ENCODE measurements at regions not wholly inside any gene's neighbourhood (a gene's known extent, or its start where the extent isn't known, plus 50 kb on each side); places are given as distances from the start of the nearest gene placed in this dataset.

GRCh38 chr6:120198033-120198432, 848.5 kb upstream of the MAN1A1 start:
- no peaks in the 10 kb centered on the region for H3K9me3 ChIP-seq (ENCODE audit: control insufficient read depth, low read length)
- H3K27me3 ChIP-seq (ENCODE audit: control insufficient read depth, insufficient read depth, low read length, poor library complexity, severe bottlenecking), result no peaks in the 10 kb centered on the region
- peak; percentile 59 for DNase-seq
- Mint-ChIP-seq H3K27ac (peak overlapping the region; percentile 70), H3K4me1 (peaks cover 23% of the 10 kb centered on the region), H3K4me3 (no peak overlapping the region), H3K9me3 (no peaks in the 10 kb centered on the region), H3K27me3 (ENCODE audit: insufficient read depth) (no peaks in the 10 kb centered on the region), H3K36me3 (ENCODE audit: low read depth) (no peaks in the 10 kb centered on the region)
- no peak for TF ChIP-seq CTCF (conservative IDR thresholded peaks at IDR 0.05)
- no peak overlapping the region for H3K4me3 ChIP-seq (ENCODE audit: low read length)
- no peak overlapping the region for H3K9ac ChIP-seq (ENCODE audit: extremely low read depth, low read length, poor library complexity, severe bottlenecking)
- no peaks in the 10 kb centered on the region for H3K36me3 ChIP-seq (ENCODE audit: control insufficient read depth, insufficient read depth, low read length)
- H3K4me1 ChIP-seq (ENCODE audit: control insufficient read depth, insufficient read depth, low read length), result no peaks in the 10 kb centered on the region
- H3K27ac ChIP-seq (ENCODE audit: low read depth, low read length), result no peak overlapping the region

- Mint-ChIP-seq H3K27me3 (ENCODE audit: insufficient read depth) (no peaks in the 10 kb centered on the region), H3K4me3 (no peak overlapping the region), H3K9me3 (no peaks in the 10 kb centered on the region), H3K36me3 (ENCODE audit: low read depth) (no peaks in the 10 kb centered on the region), H3K27ac (no peak overlapping the region), H3K4me1 (no peaks in the 10 kb centered on the region)
- Histone ChIP-seq H3K27ac (ENCODE audit: low read depth, low read length) (no peak overlapping the region), H3K9ac (ENCODE audit: extremely low read depth, low read length, poor library complexity, severe bottlenecking) (no peak overlapping the region), H3K4me1 (ENCODE audit: control insufficient read depth, insufficient read depth, low read length) (no peaks in the 10 kb centered on the region), H3K4me3 (ENCODE audit: low read length) (no peak overlapping the region), H3K9me3 (ENCODE audit: control insufficient read depth, low read length) (no peaks in the 10 kb centered on the region), H3K27me3 (ENCODE audit: control insufficient read depth, insufficient read depth, low read length, poor library complexity, severe bottlenecking) (no peaks in the 10 kb centered on the region), H3K36me3 (ENCODE audit: control insufficient read depth, insufficient read depth, low read length) (no peaks in the 10 kb centered on the region)
- TF ChIP-seq CTCF (conservative IDR thresholded peaks at IDR 0.05), result no peak
- DNase-seq, result no peak
Measured at GRCh38 chr6:120186080-120186479, 836.5 kb upstream of the MAN1A1 start.

GRCh38 chr6:120173250-120173649, 823.7 kb upstream of the MAN1A1 start:
- no peaks in the 10 kb centered on the region for H3K4me1 Mint-ChIP-seq
- H3K27ac ChIP-seq (ENCODE audit: low read depth, low read length), result no peak overlapping the region
- no peaks in the 10 kb centered on the region for H3K4me1 ChIP-seq (ENCODE audit: control insufficient read depth, insufficient read depth, low read length)
- no peak overlapping the region for H3K9ac ChIP-seq (ENCODE audit: extremely low read depth, low read length, poor library complexity, severe bottlenecking)
- H3K4me3 ChIP-seq (ENCODE audit: low read length), result no peak overlapping the region
- H3K4me3 Mint-ChIP-seq, result no peak overlapping the region
- H3K27ac Mint-ChIP-seq, result no peak overlapping the region
- 91 to 93% methylated on average over 2 of the region's 2 CpGs for WGBS, 2 experiments (ENCODE audit: insufficient coverage in 1 of 2, insufficient read length in 1 of 2)
- H3K36me3 ChIP-seq (ENCODE audit: control insufficient read depth, insufficient read depth, low read length), result no peaks in the 10 kb centered on the region
- no peaks in the 10 kb centered on the region for H3K27me3 ChIP-seq (ENCODE audit: control insufficient read depth, insufficient read depth, low read length, poor library complexity, severe bottlenecking)
- H3K36me3 Mint-ChIP-seq (ENCODE audit: low read depth), result no peaks in the 10 kb centered on the region
- H3K9me3 ChIP-seq (ENCODE audit: control insufficient read depth, low read length), result no peaks in the 10 kb centered on the region
- no peaks in the 10 kb centered on the region for H3K9me3 Mint-ChIP-seq
- TF ChIP-seq CTCF (conservative IDR thresholded peaks at IDR 0.05), result no peak
- no peaks in the 10 kb centered on the region for H3K27me3 Mint-ChIP-seq (ENCODE audit: insufficient read depth)
- DNase-seq, result no peak
